Neural crest cell (in vitro differentiated cells): ENCODE measurements at regions not wholly inside any gene's neighbourhood (a gene's known extent, or its start where the extent isn't known, plus 50 kb on each side); places are given as distances from the start of the nearest gene placed in this dataset.

Experiments
- DNase-seq: peaks from one replicate; pipeline ENCODE4 v3.0.0; 2021; ENCODE audit warnings: low read depth, mixed read lengths, low spot score
- H3K27ac Mint-ChIP-seq: one replicate; pipeline ENCODE4 v1.8.0; 2021; ENCODE audit warnings: mild to moderate bottlenecking, mixed read lengths; ENCODE audit not compliant: unreplicated experiment
- H3K27me3 Mint-ChIP-seq: 2 replicates; pipeline ENCODE4 v1.8.0; 2021; ENCODE audit warnings: low read depth, mild to moderate bottlenecking, mixed read lengths
- H3K36me3 Mint-ChIP-seq: 2 replicates; pipeline ENCODE4 v1.8.0; 2021; ENCODE audit warnings: low read depth, mild to moderate bottlenecking, mixed read lengths
- H3K4me1 Mint-ChIP-seq: 2 replicates; pipeline ENCODE4 v1.8.0; 2021; ENCODE audit warnings: mixed read lengths
- H3K4me3 Mint-ChIP-seq: one replicate; pipeline ENCODE4 v1.8.0; 2021; ENCODE audit warnings: mild to moderate bottlenecking, mixed read lengths
- H3K9me3 Mint-ChIP-seq: 2 replicates; pipeline ENCODE4 v1.8.0; 2021; ENCODE audit warnings: mixed read lengths
- CTCF ChIP-seq: fragments of 200-600 bp; sonication (generic); conservative IDR thresholded peaks from 2 replicates; pipeline ENCODE4 v1.5.0; 2021; ENCODE audit warnings: antibody characterized with exemption, mild to moderate bottlenecking

GRCh38 chr10:78749898-78750297 lies 318.9 kb upstream of the ZMIZ1 start:
- DNase-seq = no peak
- no peak for TF ChIP-seq CTCF
- Mint-ChIP-seq H3K36me3 (no peaks in the 10 kb centered on the region), H3K27ac (no peak overlapping the region), H3K27me3 (no peaks in the 10 kb centered on the region), H3K9me3 (no peaks in the 10 kb centered on the region), H3K4me1 (peaks cover 50% of the 10 kb centered on the region), H3K4me3 (no peak overlapping the region)

GRCh38 chr10:78750418-78750817 lies 318.3 kb upstream of the ZMIZ1 start:
- Mint-ChIP-seq H3K4me1 (peaks cover 50% of the 10 kb centered on the region), H3K9me3 (no peaks in the 10 kb centered on the region), H3K27me3 (no peaks in the 10 kb centered on the region), H3K4me3 (no peak overlapping the region), H3K36me3 (no peaks in the 10 kb centered on the region), H3K27ac (no peak overlapping the region)
- no peak for DNase-seq
- no peak for TF ChIP-seq CTCF

- H3K4me1 Mint-ChIP-seq = peaks cover 52% of the 10 kb centered on the region
- no peak overlapping the region for H3K27ac Mint-ChIP-seq
- TF ChIP-seq CTCF = no peak
- DNase-seq = no peak
- H3K9me3 Mint-ChIP-seq = no peaks in the 10 kb centered on the region
- no peaks in the 10 kb centered on the region for H3K36me3 Mint-ChIP-seq
- H3K27me3 Mint-ChIP-seq = no peaks in the 10 kb centered on the region
- H3K4me3 Mint-ChIP-seq = no peak overlapping the region
Measured at GRCh38 chr10:78751716-78752115, 317.1 kb upstream of the ZMIZ1 start.

GRCh38 chr10:78752221-78752620 lies 316.5 kb upstream of the ZMIZ1 start:
- H3K27ac Mint-ChIP-seq = no peak overlapping the region
- no peaks in the 10 kb centered on the region for H3K27me3 Mint-ChIP-seq
- H3K36me3 Mint-ChIP-seq = no peaks in the 10 kb centered on the region
- H3K9me3 Mint-ChIP-seq = no peaks in the 10 kb centered on the region
- H3K4me1 Mint-ChIP-seq = peaks cover 54% of the 10 kb centered on the region
- H3K4me3 Mint-ChIP-seq = no peak overlapping the region
- TF ChIP-seq CTCF = no peak
- no peak for DNase-seq

GRCh38 chr10:78752708-78753107 lies 316.1 kb upstream of the ZMIZ1 start:
- H3K4me1 Mint-ChIP-seq = peaks cover 55% of the 10 kb centered on the region
- no peaks in the 10 kb centered on the region for H3K36me3 Mint-ChIP-seq
- TF ChIP-seq CTCF = no peak
- H3K27ac Mint-ChIP-seq = no peak overlapping the region
- no peaks in the 10 kb centered on the region for H3K27me3 Mint-ChIP-seq
- no peak for DNase-seq
- no peak overlapping the region for H3K4me3 Mint-ChIP-seq
- H3K9me3 Mint-ChIP-seq = no peaks in the 10 kb centered on the region
